ENCODE measurements at regions not wholly inside any gene's neighbourhood (a gene's known extent, or its start where the extent isn't known, plus 50 kb on each side); places are given as distances from the start of the nearest gene placed in this dataset.

DNA sequence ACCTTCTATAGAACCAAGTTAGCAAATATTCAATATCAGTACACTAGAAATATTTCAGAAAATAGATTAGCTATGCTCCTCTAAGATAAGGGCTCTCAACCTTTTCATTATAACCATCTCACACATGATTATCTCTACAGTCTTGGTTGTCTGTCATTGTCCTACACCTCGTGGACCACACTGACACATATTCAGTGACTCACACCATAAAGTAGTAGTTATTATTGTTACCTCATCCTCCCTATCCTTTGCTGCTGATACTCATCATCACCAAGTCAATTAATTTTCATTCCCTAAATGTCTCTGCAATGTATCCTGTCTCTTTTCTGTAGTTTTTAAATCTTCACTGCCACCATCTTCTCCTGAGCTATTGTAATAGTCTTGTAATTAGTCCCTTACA, 1309.2 kb upstream of the C9orf72 start:
- TF ChIP-seq, protein P1, sequence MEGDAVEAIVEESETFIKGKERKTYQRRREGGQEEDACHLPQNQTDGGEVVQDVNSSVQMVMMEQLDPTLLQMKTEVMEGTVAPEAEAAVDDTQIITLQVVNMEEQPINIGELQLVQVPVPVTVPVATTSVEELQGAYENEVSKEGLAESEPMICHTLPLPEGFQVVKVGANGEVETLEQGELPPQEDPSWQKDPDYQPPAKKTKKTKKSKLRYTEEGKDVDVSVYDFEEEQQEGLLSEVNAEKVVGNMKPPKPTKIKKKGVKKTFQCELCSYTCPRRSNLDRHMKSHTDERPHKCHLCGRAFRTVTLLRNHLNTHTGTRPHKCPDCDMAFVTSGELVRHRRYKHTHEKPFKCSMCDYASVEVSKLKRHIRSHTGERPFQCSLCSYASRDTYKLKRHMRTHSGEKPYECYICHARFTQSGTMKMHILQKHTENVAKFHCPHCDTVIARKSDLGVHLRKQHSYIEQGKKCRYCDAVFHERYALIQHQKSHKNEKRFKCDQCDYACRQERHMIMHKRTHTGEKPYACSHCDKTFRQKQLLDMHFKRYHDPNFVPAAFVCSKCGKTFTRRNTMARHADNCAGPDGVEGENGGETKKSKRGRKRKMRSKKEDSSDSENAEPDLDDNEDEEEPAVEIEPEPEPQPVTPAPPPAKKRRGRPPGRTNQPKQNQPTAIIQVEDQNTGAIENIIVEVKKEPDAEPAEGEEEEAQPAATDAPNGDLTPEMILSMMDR (IDR thresholded peaks at IDR 0.05): no peak
- TF ChIP-seq POLR2A (IDR thresholded peaks at IDR 0.05): no peak

Data from sigmoid colon (tissue), 3 donors.